SK-N-SH (cell line): ENCODE measurements at regions not wholly inside any gene's neighbourhood (a gene's known extent, or its start where the extent isn't known, plus 50 kb on each side); places are given as distances from the start of the nearest gene placed in this dataset.

ENCODE experiments used
- CTCF ChIA-PET: fragments of 300-600, 350-600 bp; formaldehyde crosslinking; extraction: SDS; loops from one replicate; lab custom pipeline; 2021; lab: Yijun Ruan, JAX
- POLR2A ChIA-PET: fragments of 350-600 bp; sonication (Branson Sonifier 250); formaldehyde crosslinking; extraction: SDS; loops from one replicate; lab custom pipeline; 2020; ENCODE audit warnings: antibody characterized with exemption, inconsistent platforms; lab: Yijun Ruan, JAX
- DNase-seq: peaks from one replicate; pipeline ENCODE4 v3.0.0; 2012
- H2AFZ ChIP-seq: fragments of 200-600 bp; sonication (generic); 2 replicates; pipeline ENCODE4 v1.8.1; 2016; ENCODE audit warnings: antibody characterized with exemption, mild to moderate bottlenecking, low read depth
- H3F3A ChIP-seq: fragments of 200-600 bp; sonication (generic); replicated peaks from 2 replicates; pipeline ENCODE3; 2016; ENCODE audit warnings: antibody characterized with exemption, mild to moderate bottlenecking; ENCODE audit not compliant: insufficient read depth
- H3K27ac ChIP-seq, 2 experiments: fragments of 200-500 bp in 1 of 2; fragments of 200-600 bp in 1 of 2; sonication (Bioruptor generic) in 1 of 2; sonication (generic), shearing (Covaris generic) in 1 of 2; 2 replicates each; pipeline versions ENCODE4 v1.5.1 to v1.6.1; 2014 to 2016; ENCODE audit warnings: low read depth in 2 of 2, inconsistent platforms in 1 of 2, low read length in 1 of 2, mild to moderate bottlenecking in 1 of 2, mixed read lengths in 1 of 2
- H3K27me3 ChIP-seq: fragments of 200-600 bp; sonication (generic), shearing (Covaris generic); 2 replicates; pipeline ENCODE4 v1.6.1; 2016; ENCODE audit warnings: mixed run types; ENCODE audit not compliant: insufficient read depth
- H3K36me3 ChIP-seq, 2 experiments: fragments of 200-500 bp in 1 of 2; fragments of 200-600 bp in 1 of 2; sonication (Bioruptor generic) in 1 of 2; sonication (generic) in 1 of 2; replicated peaks in 1 of 2; 2 replicates each; pipeline versions ENCODE3 to v1.5.1; 2014 to 2016; ENCODE audit warnings: low read length in 1 of 2, mild to moderate bottlenecking in 1 of 2; ENCODE audit not compliant: insufficient read depth in 2 of 2, control insufficient read depth in 1 of 2
- H3K4me1 ChIP-seq, 2 experiments: fragments of 200-500 bp in 1 of 2; fragments of 200-600 bp in 1 of 2; sonication (Bioruptor generic) in 1 of 2; sonication (generic), shearing (Covaris generic) in 1 of 2; 2 replicates each; pipeline versions ENCODE4 v1.5.1 to v1.6.1; 2014 to 2016; ENCODE audit warnings: low read depth in 1 of 2, low read length in 1 of 2, mixed run types in 1 of 2; ENCODE audit not compliant: insufficient read depth in 2 of 2, control insufficient read depth in 1 of 2
- H3K4me2 ChIP-seq: fragments of 200-600 bp; sonication (generic), shearing (Covaris generic); 2 replicates; pipeline ENCODE4 v1.6.1; 2017; ENCODE audit warnings: mixed run types
- H3K4me3 ChIP-seq, 2 experiments: fragments of 200-500 bp in 1 of 2; fragments of 200-600 bp in 1 of 2; sonication (Bioruptor generic) in 1 of 2; sonication (generic), shearing (Covaris generic) in 1 of 2; 2 replicates each; pipeline versions ENCODE4 v1.5.1 to v1.8.1; 2014 to 2016; ENCODE audit warnings: low read depth in 2 of 2, inconsistent platforms in 1 of 2, low read length in 1 of 2, mild to moderate bottlenecking in 1 of 2, mixed read lengths in 1 of 2, moderate library complexity in 1 of 2
- H3K79me2 ChIP-seq: fragments of 200-600 bp; sonication (generic); 2 replicates; pipeline ENCODE4 v1.8.1; 2017; ENCODE audit warnings: mild to moderate bottlenecking; ENCODE audit not compliant: insufficient read depth
- H3K9ac ChIP-seq: fragments of 200-600 bp; sonication (generic); 2 replicates; pipeline ENCODE4 v1.6.1; 2017; ENCODE audit warnings: mixed run types
- H3K9me2 ChIP-seq: fragments of 200-600 bp; sonication (generic); 2 replicates; pipeline ENCODE4 v1.6.1; 2017; ENCODE audit warnings: mixed run types
- H3K9me3 ChIP-seq: fragments of 200-600 bp; sonication (generic); 2 replicates; pipeline ENCODE4 v1.6.1; 2017; ENCODE audit warnings: mixed run types, mild to moderate bottlenecking, moderate library complexity
- H4K20me1 ChIP-seq: fragments of 200-600 bp; sonication (generic); 2 replicates; pipeline ENCODE4 v1.6.1; 2017; ENCODE audit warnings: mild to moderate bottlenecking, mixed run types; ENCODE audit not compliant: insufficient read depth
- ELF1 ChIP-seq: IDR thresholded peaks from 2 replicates; pipeline ENCODE4 v1.4.0; 2012
- EZH2phosphoT487 ChIP-seq: fragments of 200-600 bp; sonication (generic); IDR thresholded peaks from 2 replicates; pipeline ENCODE4 v1.6.1; 2017; ENCODE audit warnings: low read depth, mixed run types, mild to moderate bottlenecking, antibody characterized with exemption, moderate library complexity, borderline replicate concordance
- FOXJ3 ChIP-seq: sonication (generic); formaldehyde crosslinking; IDR thresholded peaks from 2 replicates; pipeline ENCODE4 v1.5.1; 2020; ENCODE audit warnings: mild to moderate bottlenecking, missing genetic modification reagents
- GATA2 ChIP-seq: sonication (generic); formaldehyde crosslinking; IDR thresholded peaks from 2 replicates; pipeline ENCODE4 v1.5.0; 2020; ENCODE audit warnings: mild to moderate bottlenecking, missing genetic modification reagents
- JUND ChIP-seq: IDR thresholded peaks from 2 replicates; pipeline ENCODE4 v1.4.0; 2012
- MXI1 ChIP-seq: IDR thresholded peaks from 2 replicates; pipeline ENCODE4 v1.6.1; 2012; ENCODE audit warnings: mild to moderate bottlenecking, low read depth, low read length, improper control_type of control experiment
- NRF1 ChIP-seq: IDR thresholded peaks from 2 replicates; pipeline ENCODE4 v1.6.1; 2012; ENCODE audit warnings: low read depth, mild to moderate bottlenecking, low read length
- RAD21 ChIP-seq: IDR thresholded peaks from 2 replicates; pipeline ENCODE4 v1.6.1; 2012; ENCODE audit warnings: mild to moderate bottlenecking, low read length
- RFX5 ChIP-seq: IDR thresholded peaks from 2 replicates; pipeline ENCODE4 v1.6.1; 2012; ENCODE audit warnings: mild to moderate bottlenecking, improper control_type of control experiment, low read length
- TEAD4 ChIP-seq: IDR thresholded peaks from 2 replicates; pipeline ENCODE4 v1.4.0; 2012; ENCODE audit warnings: mild to moderate bottlenecking, borderline replicate concordance; ENCODE audit not compliant: insufficient read depth
- ZBTB33 ChIP-seq: IDR thresholded peaks from 2 replicates; pipeline ENCODE4 v1.4.0; 2012; ENCODE audit warnings: low read depth, borderline replicate concordance
- WGBS: methylation state at CpG from one replicate; pipeline ENCODE4 v1.1.6; 2017; ENCODE audit warnings: low lambda C conversion rate; 5-methylcytosine and 5-hydroxymethylcytosine counted together
- TF ChIP-seq, protein P1 (sequence below): IDR thresholded peaks from 2 replicates; pipeline ENCODE4; 2012
- TF ChIP-seq, protein P2 (sequence below): IDR thresholded peaks from 2 replicates; pipeline ENCODE4 v1.4.0; 2012; ENCODE audit warnings: low read depth
- TF ChIP-seq, protein P3 (sequence below): fragments of 150-350 bp; IDR thresholded peaks from 2 replicates; pipeline ENCODE4 v1.6.1; 2016; ENCODE audit warnings: mild to moderate bottlenecking, low read depth, low read length

GRCh38 chr13:109366525-109366924 is 419.9 kb downstream of the IRS2 start (continued):
- TF ChIP-seq RFX5: no peak
- no peak for TF ChIP-seq GATA2 (CRISPR knock-in tag)
- TF ChIP-seq FOXJ3 (CRISPR knock-in tag): no peak
- TF ChIP-seq RAD21: no peak
- no peak for TF ChIP-seq ELF1
- no peak for TF ChIP-seq JUND
- no peak for TF ChIP-seq TEAD4

DNA sequence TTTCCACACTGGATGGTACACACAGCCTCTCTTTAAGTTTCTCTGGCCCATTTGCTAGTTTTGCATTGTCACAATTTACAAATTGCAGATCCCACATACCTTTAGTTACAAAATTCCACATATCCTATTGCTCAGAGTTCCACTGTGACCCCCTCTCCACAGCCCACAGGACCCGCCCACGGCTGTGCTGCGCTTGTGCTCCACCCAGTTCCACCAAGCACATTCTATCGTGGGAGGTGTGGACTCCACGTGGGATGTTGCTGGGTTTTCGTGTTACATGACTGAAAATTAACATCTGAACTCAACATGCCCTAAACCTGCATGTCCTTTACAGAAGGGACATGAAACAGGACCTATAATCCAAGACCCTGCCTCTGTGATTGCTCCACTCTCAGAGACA is 423.0 kb downstream of the IRS2 start:
- 93% methylated on average over 6 of the region's 6 CpGs for WGBS
- H4K20me1 ChIP-seq: no peaks in the 10 kb centered on the region
- no peaks in the 10 kb centered on the region for H3F3A ChIP-seq
- no peaks in the 10 kb centered on the region for H3K9me2 ChIP-seq
- no peaks in the 10 kb centered on the region for H3K79me2 ChIP-seq
- peaks cover 0 to 30% of the 10 kb centered on the region in 2 experiments; a peak in 2 of 4 replicates for H3K4me1 ChIP-seq
- H3K9ac ChIP-seq: no peak overlapping the region
- peak overlapping the region in 1 of 2 experiments; percentile 96; a peak in 2 of 4 replicates for H3K27ac ChIP-seq
- no peak overlapping the region for H2AFZ ChIP-seq
- H3K4me3 ChIP-seq: no peak overlapping the region
- no peaks in the 10 kb centered on the region for H3K9me3 ChIP-seq
- CTCF ChIA-PET: no interaction called here
- no peaks in the 10 kb centered on the region for H3K27me3 ChIP-seq
- POLR2A ChIA-PET: no interaction called here
- no peaks in the 10 kb centered on the region for H3K36me3 ChIP-seq
- no peak overlapping the region for H3K4me2 ChIP-seq
- TF ChIP-seq NRF1 (no peak), GATA2 (CRISPR knock-in tag) (no peak), RFX5 (no peak), JUND (no peak), TEAD4 (no peak), MXI1 (no peak)
- TF ChIP-seq, protein P1, sequence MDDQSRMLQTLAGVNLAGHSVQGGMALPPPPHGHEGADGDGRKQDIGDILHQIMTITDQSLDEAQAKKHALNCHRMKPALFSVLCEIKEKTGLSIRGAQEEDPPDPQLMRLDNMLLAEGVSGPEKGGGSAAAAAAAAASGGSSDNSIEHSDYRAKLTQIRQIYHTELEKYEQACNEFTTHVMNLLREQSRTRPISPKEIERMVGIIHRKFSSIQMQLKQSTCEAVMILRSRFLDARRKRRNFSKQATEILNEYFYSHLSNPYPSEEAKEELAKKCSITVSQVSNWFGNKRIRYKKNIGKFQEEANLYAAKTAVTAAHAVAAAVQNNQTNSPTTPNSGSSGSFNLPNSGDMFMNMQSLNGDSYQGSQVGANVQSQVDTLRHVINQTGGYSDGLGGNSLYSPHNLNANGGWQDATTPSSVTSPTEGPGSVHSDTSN: no peak
- TF ChIP-seq, protein P2, sequence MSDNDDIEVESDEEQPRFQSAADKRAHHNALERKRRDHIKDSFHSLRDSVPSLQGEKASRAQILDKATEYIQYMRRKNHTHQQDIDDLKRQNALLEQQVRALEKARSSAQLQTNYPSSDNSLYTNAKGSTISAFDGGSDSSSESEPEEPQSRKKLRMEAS: no peak
- no peak for DNase-seq

- H3F3A ChIP-seq: no peaks in the 10 kb centered on the region
- no peaks in the 10 kb centered on the region for H4K20me1 ChIP-seq
- H3K36me3 ChIP-seq: no peaks in the 10 kb centered on the region
- H3K27ac ChIP-seq: peak overlapping the region in 1 of 2 experiments; percentile 96; a peak in 2 of 4 replicates
- H3K27me3 ChIP-seq: no peaks in the 10 kb centered on the region
- H3K9ac ChIP-seq: no peak overlapping the region
- no peak overlapping the region for H3K4me3 ChIP-seq
- WGBS: 41% methylated on average over 2 of the region's 2 CpGs
- ChIA-PET POLR2A (no interaction called here), CTCF (interaction anchor here (0.8 to 1.4 kb wide), 2 partner anchors 14 to 18 kb away, joined by 3 read pairs; no protein-coding TSS in a partner anchor)
- H3K9me3 ChIP-seq: no peaks in the 10 kb centered on the region
- peaks cover 0 to 27% of the 10 kb centered on the region in 2 experiments; a peak in 2 of 4 replicates for H3K4me1 ChIP-seq
- TF ChIP-seq EZH2phosphoT487: no peak
- TF ChIP-seq, protein P3, sequence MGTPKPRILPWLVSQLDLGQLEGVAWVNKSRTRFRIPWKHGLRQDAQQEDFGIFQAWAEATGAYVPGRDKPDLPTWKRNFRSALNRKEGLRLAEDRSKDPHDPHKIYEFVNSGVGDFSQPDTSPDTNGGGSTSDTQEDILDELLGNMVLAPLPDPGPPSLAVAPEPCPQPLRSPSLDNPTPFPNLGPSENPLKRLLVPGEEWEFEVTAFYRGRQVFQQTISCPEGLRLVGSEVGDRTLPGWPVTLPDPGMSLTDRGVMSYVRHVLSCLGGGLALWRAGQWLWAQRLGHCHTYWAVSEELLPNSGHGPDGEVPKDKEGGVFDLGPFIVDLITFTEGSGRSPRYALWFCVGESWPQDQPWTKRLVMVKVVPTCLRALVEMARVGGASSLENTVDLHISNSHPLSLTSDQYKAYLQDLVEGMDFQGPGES: no peak
- TF ChIP-seq ZBTB33: no peak
- H2AFZ ChIP-seq: no peak overlapping the region
- H3K79me2 ChIP-seq: no peaks in the 10 kb centered on the region
- no peaks in the 10 kb centered on the region for H3K9me2 ChIP-seq
- DNase-seq: peak; percentile 31
- H3K4me2 ChIP-seq: no peak overlapping the region
These were observed 423.8 kb downstream of the IRS2 start for GRCh38 chr13:109362616-109363015.
